SK-N-SH (cell line): ENCODE measurements at regions not wholly inside any gene's neighbourhood (a gene's known extent, or its start where the extent isn't known, plus 50 kb on each side); places are given as distances from the start of the nearest gene placed in this dataset.

ENCODE experiments used
- FOXJ3 ChIP-seq: sonication (generic); formaldehyde crosslinking; IDR thresholded peaks from 2 replicates; pipeline ENCODE4 v1.5.1; 2020; ENCODE audit warnings: mild to moderate bottlenecking, missing genetic modification reagents
- POLR2AphosphoS5 ChIP-seq: IDR thresholded peaks from 2 replicates; pipeline ENCODE4 v1.6.1; 2012; ENCODE audit warnings: low read depth, low read length
- SMC3 ChIP-seq: IDR thresholded peaks from 2 replicates; pipeline ENCODE4 v1.6.1; 2012; ENCODE audit warnings: low read depth, low read length, improper control_type of control experiment
- TF ChIP-seq, protein P1 (sequence below): fragments of 200-600 bp; sonication (generic); IDR thresholded peaks from 2 replicates; pipeline ENCODE4 v1.6.1; 2017; ENCODE audit warnings: antibody characterized with exemption, mild to moderate bottlenecking, moderate library complexity

DNA sequence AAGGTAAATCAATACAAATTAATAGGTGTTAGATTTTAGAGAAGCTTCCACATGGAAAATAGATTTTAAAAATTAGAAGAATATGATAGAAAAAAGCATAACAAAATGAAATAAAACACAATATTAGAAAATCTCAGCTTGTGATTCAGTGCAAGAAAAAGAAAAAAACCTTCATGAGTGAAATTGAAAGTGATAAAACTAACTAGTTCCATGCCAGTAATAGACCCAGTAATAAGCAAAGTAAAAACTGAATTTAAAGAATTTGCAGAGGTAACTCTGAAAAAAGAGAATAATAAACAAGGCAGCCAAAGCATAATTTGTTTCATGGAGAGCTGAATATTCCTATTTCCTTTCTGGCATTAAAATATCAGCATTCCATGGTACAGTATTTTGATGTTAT, 174.3 kb upstream of the TENM3 start:
- TF ChIP-seq, protein P1, sequence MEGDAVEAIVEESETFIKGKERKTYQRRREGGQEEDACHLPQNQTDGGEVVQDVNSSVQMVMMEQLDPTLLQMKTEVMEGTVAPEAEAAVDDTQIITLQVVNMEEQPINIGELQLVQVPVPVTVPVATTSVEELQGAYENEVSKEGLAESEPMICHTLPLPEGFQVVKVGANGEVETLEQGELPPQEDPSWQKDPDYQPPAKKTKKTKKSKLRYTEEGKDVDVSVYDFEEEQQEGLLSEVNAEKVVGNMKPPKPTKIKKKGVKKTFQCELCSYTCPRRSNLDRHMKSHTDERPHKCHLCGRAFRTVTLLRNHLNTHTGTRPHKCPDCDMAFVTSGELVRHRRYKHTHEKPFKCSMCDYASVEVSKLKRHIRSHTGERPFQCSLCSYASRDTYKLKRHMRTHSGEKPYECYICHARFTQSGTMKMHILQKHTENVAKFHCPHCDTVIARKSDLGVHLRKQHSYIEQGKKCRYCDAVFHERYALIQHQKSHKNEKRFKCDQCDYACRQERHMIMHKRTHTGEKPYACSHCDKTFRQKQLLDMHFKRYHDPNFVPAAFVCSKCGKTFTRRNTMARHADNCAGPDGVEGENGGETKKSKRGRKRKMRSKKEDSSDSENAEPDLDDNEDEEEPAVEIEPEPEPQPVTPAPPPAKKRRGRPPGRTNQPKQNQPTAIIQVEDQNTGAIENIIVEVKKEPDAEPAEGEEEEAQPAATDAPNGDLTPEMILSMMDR = no peak
- TF ChIP-seq POLR2AphosphoS5 (no peak), FOXJ3 (CRISPR knock-in tag) (no peak), SMC3 (no peak)
